ENCODE measurements at regions not wholly inside any gene's neighbourhood (a gene's known extent, or its start where the extent isn't known, plus 50 kb on each side); places are given as distances from the start of the nearest gene placed in this dataset.

GRCh38 chr21:25375675-25376074, 231.6 kb downstream of the MRPL39 start:
- no peak for DNase-seq (ENCODE audit: low spot score)

GRCh38 chr21:25373126-25374082, 233.9 kb downstream of the MRPL39 start:
- no peak for DNase-seq (ENCODE audit: low spot score)

- no peak for DNase-seq (ENCODE audit: low spot score)
Measured at GRCh38 chr21:25371841-25372425, 235.3 kb downstream of the MRPL39 start.

GRCh38 chr21:25370311-25370744, 237.0 kb downstream of the MRPL39 start:
- peak; percentile 86 for DNase-seq (ENCODE audit: low spot score)

GRCh38 chr21:25369524-25370300, 237.6 kb downstream of the MRPL39 start:
- DNase-seq (ENCODE audit: low spot score): peak; percentile 56

GRCh38 chr21:25368531-25368930, 238.8 kb downstream of the MRPL39 start:
- no peak for DNase-seq (ENCODE audit: low spot score)

GRCh38 chr21:25366116-25366515, 241.2 kb downstream of the MRPL39 start:
- no peak for DNase-seq (ENCODE audit: low spot score)

GRCh38 chr21:25362375-25363267, 244.7 kb downstream of the MRPL39 start:
- DNase-seq (ENCODE audit: low spot score): no peak

- DNase-seq (ENCODE audit: low spot score): no peak
Measured at GRCh38 chr21:25361765-25362164, 245.5 kb downstream of the MRPL39 start.

- no peak for DNase-seq (ENCODE audit: low spot score)
Measured at GRCh38 chr21:25361097-25361496, 246.2 kb downstream of the MRPL39 start.

GRCh38 chr21:25360593-25360992, 246.7 kb downstream of the MRPL39 start:
- no peak for DNase-seq (ENCODE audit: low spot score)

- DNase-seq (ENCODE audit: low spot score): no peak
Measured at GRCh38 chr21:25359724-25360123, 247.6 kb downstream of the MRPL39 start.

- peak; percentile 55 for DNase-seq (ENCODE audit: low spot score)
Measured at GRCh38 chr21:25350056-25350455, 257.2 kb downstream of the MRPL39 start.

GRCh38 chr21:25343774-25344545, 263.3 kb downstream of the MRPL39 start:
- no peak for DNase-seq (ENCODE audit: low spot score)

- no peak for DNase-seq (ENCODE audit: low spot score)
Measured at GRCh38 chr21:25342816-25343215, 264.5 kb downstream of the MRPL39 start.

GRCh38 chr21:25341981-25342380, 265.3 kb downstream of the MRPL39 start:
- DNase-seq (ENCODE audit: low spot score): no peak

GRCh38 chr21:25338415-25338814, 268.9 kb downstream of the MRPL39 start:
- DNase-seq (ENCODE audit: low spot score): no peak

GRCh38 chr21:25334046-25334730, 273.1 kb downstream of the MRPL39 start:
- no peak for DNase-seq (ENCODE audit: low spot score)

GRCh38 chr21:25331286-25331685, 276.0 kb downstream of the MRPL39 start:
- no peak for DNase-seq (ENCODE audit: low spot score)

- DNase-seq (ENCODE audit: low spot score): peak; percentile 31
Measured at GRCh38 chr21:25330266-25330665, 277.0 kb downstream of the MRPL39 start.
